ENCODE measurements at regions not wholly inside any gene's neighbourhood (a gene's known extent, or its start where the extent isn't known, plus 50 kb on each side); places are given as distances from the start of the nearest gene placed in this dataset.

DNA sequence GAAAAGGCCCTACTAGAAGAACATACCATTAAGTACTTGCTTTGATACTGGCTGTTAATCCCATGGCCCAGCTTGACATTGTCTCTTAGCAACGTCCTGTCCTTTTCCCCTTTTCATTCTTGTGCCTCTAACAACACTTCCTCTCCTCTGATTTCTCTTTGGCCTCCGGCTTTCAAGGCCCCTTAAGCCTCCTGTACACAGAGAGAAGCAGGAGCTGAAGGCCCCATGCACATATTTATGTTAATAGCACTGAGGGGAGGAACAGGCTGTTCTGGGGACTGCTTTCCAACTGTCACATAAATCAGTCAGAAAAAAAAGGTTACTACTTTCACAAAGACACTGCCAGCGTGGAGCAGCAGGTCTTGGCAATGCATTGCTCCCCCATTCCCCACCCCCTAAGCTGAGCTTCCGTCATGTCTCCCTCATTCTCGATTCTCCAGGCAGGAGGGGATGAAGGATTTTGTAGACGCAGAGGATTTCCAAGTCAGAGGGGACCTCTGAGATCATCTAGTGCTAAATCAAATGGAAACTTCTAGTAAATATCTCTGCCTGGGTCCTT, 257.4 kb upstream of the ADAMTS9 start:
- peak; percentile 77 for DNase-seq (ENCODE audit: low spot score)

DNA sequence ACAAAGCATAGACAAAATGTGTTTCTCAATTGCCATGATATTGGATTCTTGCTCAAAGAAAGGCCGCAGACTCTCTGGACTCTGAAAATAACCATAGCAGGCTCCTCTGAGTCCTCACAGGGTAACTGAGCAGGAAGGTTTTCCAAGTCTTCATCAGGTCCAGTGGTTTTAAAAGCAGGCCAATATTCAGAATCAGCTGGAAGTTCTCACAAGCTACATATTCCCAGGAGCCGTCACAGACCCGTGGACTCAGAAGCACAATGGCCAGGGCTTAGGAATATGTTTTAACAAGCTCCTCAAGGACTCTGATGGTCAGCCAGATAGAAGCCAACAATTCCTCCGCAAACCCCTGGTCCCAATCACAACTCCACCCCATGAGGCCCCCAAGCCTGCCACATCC, 256.1 kb upstream of the ADAMTS9 start:
- no peak for DNase-seq (ENCODE audit: low spot score)

DNA sequence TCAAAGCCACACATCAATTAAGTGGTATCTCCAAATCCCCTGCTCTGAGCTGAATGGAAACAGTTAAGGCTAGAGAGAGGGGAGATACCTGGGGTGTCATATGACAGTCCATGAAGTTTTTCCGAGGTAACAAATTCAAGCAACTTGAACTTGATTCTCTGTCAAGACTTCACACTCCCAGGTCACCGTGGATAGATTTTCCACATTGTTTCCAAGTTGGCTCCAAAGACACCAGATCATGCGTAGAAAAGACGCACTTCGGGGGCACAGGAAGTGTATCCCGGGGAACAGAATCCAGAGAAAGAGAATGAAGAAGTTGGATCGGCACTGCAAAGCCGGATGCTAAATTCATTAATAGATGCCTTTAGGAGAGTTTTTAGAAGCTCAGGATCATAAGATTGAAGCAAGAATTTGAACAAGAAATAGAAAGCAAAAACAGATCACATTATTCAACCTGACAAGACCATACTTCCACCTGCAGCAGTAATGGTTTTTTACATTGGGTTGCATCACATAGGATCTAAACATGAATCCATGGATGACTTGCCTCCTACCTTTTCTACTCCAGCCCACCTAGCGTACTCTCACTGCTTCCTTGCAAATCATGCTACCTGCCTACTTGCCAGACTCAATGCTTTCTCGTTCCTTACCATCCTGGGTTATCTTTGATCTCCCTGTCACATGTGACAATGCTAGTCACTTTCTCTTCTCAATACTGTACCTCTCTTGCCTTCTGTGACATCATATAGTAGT, 253.0 kb upstream of the ADAMTS9 start:
- DNase-seq (ENCODE audit: low spot score) = no peak

DNA sequence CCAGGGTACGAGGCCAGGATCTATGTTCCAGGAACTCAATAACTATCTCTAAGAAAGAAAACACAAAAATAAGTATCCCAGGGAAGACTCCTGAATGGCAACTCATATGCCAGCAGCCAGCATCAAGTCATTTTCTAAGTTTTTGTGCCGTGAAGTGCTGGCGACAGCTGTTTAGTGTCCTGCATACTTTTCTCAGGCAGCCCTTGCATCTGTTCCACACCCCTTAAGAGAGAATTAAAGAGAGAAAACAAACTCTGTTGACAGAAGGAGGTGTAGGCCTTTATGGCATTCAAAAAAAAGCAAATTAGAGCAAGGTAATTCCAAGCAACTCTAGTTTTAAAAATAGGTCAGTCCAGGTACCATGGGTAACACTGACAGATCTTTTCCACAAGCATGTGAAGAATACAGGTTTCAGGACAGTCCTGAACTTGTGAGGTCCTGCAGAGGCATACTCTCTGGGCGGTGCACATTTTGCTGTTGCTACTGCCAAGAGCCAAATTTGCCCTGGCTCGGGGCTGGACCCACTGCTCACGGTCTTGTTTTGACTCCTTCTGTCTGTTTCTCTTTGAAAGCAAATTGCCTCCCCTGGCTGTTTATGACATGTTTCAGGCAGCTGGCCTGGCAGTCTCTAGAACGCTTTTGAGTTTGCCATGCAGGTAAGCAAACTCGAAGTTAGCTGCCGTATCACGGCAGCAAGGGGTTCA, 252.1 kb upstream of the ADAMTS9 start:
- DNase-seq (ENCODE audit: low spot score) = no peak

DNA sequence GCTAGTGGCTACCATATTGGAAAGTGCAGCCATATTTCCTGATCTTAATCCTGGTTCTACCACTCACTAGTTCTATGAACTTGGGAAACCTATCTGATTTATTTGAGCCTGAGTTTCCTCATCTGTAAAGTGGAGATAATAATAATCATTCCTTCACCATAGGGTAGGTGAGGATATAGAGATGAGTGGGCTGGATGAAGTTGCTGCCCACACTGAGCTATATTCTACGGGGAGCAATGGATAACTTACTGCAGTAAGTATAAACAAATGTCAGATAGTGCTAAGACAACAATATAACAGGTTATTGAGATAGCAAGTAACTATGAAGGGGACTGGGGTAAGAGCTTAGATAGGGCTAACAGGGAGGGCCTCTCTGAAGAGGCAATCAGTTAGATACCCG, 251.5 kb upstream of the ADAMTS9 start:
- DNase-seq (ENCODE audit: low spot score) = no peak

DNA sequence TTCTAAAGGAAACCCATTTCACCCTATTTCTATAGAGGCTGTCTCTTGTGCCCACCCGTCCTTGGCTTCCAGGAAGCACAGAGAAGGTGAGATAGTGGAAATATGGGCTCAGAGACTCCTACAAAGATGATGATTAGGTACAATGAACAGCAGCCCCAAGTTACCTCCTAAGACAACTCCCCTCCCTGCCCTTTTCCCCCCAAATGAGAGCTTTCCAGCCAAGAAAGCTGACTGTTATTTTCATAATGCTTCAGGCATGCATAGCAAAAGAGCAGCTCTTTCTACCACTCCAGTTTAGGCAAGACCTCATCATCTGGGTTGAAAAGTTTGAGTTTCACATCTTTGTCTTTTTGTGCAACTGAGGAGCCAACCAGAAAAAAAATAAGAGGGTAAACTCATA, 248.8 kb upstream of the ADAMTS9 start:
- DNase-seq (ENCODE audit: low spot score) = no peak

DNA sequence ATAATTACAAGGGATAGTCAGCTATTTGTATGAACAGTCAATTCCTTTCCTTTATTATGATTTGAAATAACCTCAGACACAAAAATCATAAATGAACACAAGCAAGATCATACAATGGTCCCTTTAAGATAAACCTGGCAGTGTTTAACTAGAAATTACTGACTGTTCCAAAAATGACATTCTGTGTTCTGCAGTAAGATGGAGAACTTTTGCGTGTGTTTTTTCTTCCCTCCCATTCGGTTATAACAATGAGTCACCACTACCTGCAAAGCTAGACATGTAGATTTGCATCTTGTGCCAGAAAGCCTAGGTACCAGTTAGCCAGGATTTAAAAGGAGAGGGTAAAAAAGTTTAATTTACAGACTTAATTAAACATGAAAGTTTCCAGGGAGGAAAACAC, 248.2 kb upstream of the ADAMTS9 start:
- DNase-seq (ENCODE audit: low spot score) = no peak

DNA sequence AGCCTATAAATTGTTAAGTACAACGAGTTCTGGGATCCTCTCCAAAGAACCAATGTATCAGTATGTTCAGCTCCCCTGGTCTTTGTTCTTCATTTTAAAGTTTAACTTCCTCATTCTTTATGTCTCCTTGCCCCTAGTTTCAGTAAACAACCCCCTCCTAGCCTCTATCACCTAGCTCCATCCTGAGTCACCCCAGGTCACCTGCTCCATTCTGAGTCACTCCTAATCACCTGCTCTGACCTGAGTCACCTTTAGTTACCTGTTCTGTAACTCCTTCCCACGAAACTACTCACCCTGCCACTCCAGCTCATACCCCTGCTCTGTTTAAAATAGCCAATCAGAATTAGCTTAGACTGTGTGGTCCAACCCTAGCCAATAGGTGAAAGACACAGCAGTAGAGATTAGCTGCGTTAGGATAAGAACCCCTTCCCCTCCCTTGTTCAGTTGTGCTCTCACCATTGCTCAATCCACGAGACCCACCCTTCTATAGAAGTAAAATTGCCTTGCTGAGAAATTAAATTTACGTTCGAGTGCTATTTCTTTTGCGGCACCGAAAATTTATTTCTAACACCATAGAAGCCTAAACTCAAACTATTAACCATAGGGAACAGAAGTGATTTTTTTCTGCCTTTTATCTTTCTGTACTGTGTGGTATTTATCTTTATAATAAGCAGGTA, 245.0 kb upstream of the ADAMTS9 start:
- no peak for DNase-seq (ENCODE audit: low spot score)

DNA sequence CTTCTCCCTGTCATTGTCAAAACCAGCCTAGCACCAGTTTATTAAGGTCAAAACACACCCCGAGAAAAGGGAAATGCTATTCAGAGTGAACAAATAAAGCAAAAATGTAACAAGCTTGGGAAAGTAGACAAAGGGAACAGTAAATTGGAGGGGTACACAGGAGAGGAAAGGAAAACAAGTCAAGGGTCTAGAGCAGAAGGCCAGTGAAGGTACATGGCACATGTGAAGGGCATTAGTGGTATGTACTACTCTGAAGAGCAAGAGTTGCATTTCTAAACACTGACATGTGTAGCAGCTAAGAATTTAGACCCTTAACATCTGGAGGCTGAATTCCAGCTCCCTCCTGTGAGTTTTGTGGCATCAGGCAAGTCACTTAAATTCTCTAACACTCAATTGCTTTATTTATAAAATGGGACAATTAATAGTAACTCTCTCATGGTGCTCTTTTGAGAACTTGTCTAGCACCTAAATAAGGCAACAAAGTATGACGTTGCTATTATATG, 244.3 kb upstream of the ADAMTS9 start:
- no peak for DNase-seq (ENCODE audit: low spot score)

GRCh38 chr3:64930891-64931290, 243.1 kb upstream of the ADAMTS9 start:
- no peak for DNase-seq (ENCODE audit: low spot score)

DNA sequence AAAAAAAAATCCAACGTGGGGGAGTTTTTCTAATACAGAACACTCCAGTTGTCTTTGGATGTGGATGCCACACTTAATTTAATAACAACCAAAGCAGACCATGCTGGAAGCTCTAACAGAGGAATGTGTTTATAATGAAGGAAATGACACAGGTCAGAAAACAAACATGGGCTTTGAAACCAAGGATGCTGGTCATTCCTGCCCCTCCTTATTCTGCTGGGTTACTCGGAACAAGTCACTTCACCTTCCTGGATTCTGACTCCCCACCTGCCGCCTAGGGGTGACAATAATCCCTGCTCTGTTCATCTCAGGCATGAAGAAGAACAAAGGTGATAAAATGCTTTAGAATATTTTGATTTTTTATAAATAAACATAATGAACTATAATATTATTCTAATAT, 240.9 kb upstream of the ADAMTS9 start:
- no peak for DNase-seq (ENCODE audit: low spot score)

DNA sequence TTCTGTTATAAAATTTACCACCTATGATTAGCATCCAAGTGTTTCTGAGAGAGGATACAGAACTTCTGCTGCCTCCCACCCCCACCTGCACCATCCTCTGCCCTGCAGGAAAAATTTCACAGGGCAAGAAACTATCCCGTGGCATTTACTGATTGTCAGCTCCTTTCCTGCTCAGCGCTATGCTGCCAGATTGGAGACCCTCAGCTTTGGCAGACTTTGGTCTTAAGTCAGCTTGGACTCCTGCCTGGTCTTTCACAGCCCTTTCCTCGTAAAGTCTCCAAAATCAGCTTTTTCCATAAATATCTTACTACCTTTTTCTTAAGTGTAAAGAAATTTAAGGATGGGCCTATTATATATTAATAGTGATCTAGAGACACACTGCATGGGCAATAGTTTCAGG, 239.9 kb upstream of the ADAMTS9 start:
- no peak for DNase-seq (ENCODE audit: low spot score)

DNA sequence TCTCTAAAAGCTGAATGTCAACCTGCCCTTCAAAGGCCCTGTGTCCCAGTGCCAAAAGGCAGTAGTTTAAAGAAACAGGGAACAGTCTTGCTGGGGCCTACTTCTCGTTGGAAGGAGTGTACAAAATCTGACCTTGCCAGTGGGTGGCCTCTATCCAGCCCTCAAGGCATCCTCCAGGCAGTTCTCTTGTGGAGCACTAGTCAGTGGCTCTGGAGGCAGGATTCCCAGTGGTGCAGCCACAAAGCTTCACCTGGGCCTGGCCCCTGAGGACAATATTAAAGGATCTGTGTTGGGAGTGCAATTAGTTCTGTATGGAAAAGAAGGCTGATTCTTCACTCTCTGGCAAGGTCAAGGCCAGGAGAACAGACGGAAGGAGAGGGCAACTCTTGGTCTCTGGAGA, 237.8 kb upstream of the ADAMTS9 start:
- no peak for DNase-seq (ENCODE audit: low spot score)

DNA sequence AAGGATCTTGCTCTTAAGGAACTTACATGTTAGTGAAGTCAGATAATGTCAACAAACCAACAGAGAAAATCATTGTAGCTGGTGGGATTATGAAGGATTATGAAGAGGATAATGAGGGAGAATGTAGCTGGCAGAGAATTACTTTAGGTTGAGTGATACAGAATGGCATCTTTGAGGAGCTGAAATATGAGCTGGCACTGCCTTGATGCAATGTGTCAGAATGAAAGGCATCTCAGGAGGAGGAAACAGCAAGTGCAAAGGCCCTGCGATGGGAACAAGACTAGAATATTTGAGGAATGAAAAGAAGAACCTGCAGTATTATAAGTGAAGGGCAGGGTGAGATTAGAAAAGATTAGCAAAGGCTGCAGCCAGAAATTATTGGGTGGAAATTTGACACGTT, 237.2 kb upstream of the ADAMTS9 start:
- no peak for DNase-seq (ENCODE audit: low spot score)

DNA sequence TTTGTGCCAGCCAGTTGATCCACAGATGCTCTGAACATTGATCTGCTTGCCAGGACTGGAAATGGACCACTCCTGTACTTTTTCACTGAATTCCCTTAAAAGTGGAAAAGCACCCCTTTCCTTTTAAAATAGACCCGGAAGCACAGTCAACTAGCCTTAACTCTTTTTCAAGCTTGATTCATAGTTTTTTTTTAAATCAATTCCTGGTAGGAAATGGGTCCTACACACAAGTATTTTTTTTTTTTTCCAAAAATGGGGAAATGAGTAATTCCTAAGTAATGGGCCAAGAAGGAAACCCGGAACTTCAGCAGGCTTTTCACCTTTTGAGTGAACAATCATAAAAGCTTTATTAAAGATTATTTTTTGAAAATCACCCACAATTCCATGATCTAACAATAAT, 234.4 kb upstream of the ADAMTS9 start:
- no peak for DNase-seq (ENCODE audit: low spot score)

DNA sequence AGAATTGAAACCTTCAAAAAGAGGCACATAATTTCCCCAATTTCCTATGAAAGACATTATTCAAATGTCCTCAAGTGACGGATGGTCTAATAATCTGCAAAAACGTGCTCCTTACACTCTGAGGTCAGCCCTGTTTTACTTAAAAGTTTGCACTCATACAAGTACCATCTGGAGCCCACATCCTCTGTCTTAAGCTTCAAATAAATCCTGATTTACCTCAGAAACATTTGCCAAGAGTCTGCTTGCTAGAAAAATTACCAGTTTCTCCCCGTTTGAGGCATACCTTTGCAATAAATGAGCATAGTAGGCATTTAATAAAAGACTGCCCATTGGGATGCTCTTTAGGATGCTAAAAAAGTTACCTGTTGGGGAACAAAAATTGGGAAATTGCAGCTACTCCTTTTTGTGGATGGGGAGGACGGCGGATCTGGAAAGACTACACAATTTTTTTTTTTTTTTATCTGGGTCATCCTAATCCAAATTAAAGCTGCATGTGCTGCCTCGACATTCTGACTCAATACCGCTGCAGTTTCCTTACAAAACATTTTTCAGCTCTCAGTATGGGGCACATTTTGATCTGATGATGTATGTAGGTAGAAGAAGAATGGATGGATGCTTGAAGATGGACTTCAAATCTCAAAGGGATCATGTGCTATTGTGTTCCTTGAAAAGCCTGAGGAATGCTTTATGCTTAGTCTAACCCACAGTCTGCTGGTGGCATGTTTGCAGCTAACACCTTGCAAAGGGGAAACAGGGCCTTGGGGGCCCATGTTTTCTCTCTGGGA, 233.7 kb upstream of the ADAMTS9 start:
- no peak for DNase-seq (ENCODE audit: low spot score)

- DNase-seq (ENCODE audit: low spot score) = no peak
These were observed 232.1 kb upstream of the ADAMTS9 start for GRCh38 chr3:64919934-64920333.

- no peak for DNase-seq (ENCODE audit: low spot score)
These were observed 231.2 kb upstream of the ADAMTS9 start for GRCh38 chr3:64918989-64919388.

- no peak for DNase-seq (ENCODE audit: low spot score)
These were observed 230.2 kb upstream of the ADAMTS9 start for GRCh38 chr3:64917914-64918453.

DNA sequence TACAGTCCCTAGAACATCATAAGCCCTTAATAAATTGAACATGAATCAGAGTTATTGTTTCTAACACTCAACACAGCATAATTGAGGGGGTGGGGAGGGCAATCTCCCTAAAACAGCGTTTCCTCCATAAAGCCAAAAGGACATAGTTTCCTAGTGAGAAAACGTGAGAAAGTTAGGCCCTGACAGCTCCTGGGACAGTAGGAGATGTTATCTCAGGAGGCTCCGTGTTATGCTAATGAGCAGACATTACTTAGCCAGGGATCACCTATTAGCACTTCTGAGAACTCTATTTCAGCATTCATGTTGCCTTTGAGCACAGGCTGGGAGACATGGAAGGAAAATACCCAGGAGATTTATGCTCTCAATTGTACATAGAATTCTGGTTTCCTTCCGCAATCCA, 229.1 kb upstream of the ADAMTS9 start:
- DNase-seq (ENCODE audit: low spot score) = no peak

DNA sequence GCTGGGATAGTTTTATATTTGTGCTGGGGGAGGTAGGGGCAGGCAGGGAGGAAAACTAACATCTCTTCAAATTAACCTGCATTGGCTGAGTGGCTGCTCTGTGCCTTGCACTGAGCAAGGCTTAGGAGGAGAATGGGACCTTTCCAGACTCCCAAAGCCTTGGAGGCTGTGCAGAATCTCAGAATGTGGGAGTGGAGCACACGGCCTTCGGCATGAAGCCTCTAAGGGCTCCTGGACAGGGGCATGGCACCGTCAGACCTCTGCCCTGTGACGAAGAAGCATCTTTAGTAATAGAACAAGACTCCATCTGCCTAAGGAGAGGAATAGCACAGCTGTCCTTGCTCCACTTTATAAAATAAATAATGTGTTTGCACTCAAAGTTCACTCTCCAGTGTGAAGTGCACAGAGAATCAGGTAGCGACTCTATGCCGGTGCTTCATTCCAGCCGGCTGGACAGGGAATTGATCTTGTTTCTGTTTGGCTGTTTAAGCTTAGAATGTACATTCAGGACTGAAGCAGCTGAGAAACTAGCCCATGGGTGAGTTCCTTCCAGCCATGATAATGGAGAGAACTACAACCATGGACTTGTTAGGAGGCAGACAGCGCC, 228.5 kb upstream of the ADAMTS9 start:
- DNase-seq (ENCODE audit: low spot score) = no peak
